Stimulated activated CD4-positive, alpha-beta T cell treated with anti-CD3 and anti-CD28 coated beads, Interleukin-4, amount 100 ng/mL, for 48 hours (primary cell): ENCODE measurements at regions not wholly inside any gene's neighbourhood (a gene's known extent, or its start where the extent isn't known, plus 50 kb on each side); places are given as distances from the start of the nearest gene placed in this dataset.
"Not testable (repeated sequence)": the region's sequence is repeated elsewhere in the genome, so short reads cannot be mapped to it uniquely, and the experiment has no call there.

Experiments
- DNase-seq, 2 donors: peaks; one replicate each; pipeline ENCODE4 v3.0.0-alpha.2; 2020; ENCODE audit warnings: low read depth in 2 of 2

- DNase-seq: no peak
Observed at GRCh38 chr20:48047447-48047846, 262.2 kb upstream of the SULF2 start.

GRCh38 chr20:48042628-48043027, 257.3 kb upstream of the SULF2 start:
- DNase-seq: no peak

GRCh38 chr20:48041078-48041780, 255.9 kb upstream of the SULF2 start:
- DNase-seq: no peak

GRCh38 chr20:48040491-48040890, 255.2 kb upstream of the SULF2 start:
- no peak for DNase-seq

- no peak for DNase-seq
Observed at GRCh38 chr20:48040051-48040450, 254.8 kb upstream of the SULF2 start.

- no peak for DNase-seq
Observed at GRCh38 chr20:48039514-48039913, 254.2 kb upstream of the SULF2 start.

- DNase-seq: no peak
Observed at GRCh38 chr20:48038713-48039112, 253.4 kb upstream of the SULF2 start.

- not testable (repeated sequence) for DNase-seq
Observed at GRCh38 chr20:48037798-48038197, 252.5 kb upstream of the SULF2 start.

GRCh38 chr20:48035961-48036731, 250.9 kb upstream of the SULF2 start:
- no peak for DNase-seq

GRCh38 chr20:48034751-48035150, 249.5 kb upstream of the SULF2 start:
- no peak for DNase-seq

- DNase-seq: not testable (repeated sequence)
Observed at GRCh38 chr20:48033005-48033404, 247.7 kb upstream of the SULF2 start.

- DNase-seq: no peak
Observed at GRCh38 chr20:48031122-48031521, 245.8 kb upstream of the SULF2 start.

- no peak for DNase-seq
Observed at GRCh38 chr20:48026981-48027592, 241.8 kb upstream of the SULF2 start.

- no peak for DNase-seq
Observed at GRCh38 chr20:48025661-48026060, 240.4 kb upstream of the SULF2 start.

- DNase-seq: no peak
Observed at GRCh38 chr20:48025051-48025515, 239.8 kb upstream of the SULF2 start.

GRCh38 chr20:48024539-48024938, 239.3 kb upstream of the SULF2 start:
- DNase-seq: no peak

GRCh38 chr20:48020696-48021095, 235.4 kb upstream of the SULF2 start:
- not testable (repeated sequence) for DNase-seq

GRCh38 chr20:48019940-48020339, 234.7 kb upstream of the SULF2 start:
- DNase-seq: no peak

- no peak for DNase-seq
Observed at GRCh38 chr20:48019496-48019895, 234.2 kb upstream of the SULF2 start.

- DNase-seq: not testable (repeated sequence)
Observed at GRCh38 chr20:48018851-48019250, 233.6 kb upstream of the SULF2 start.

GRCh38 chr20:48017992-48018391, 232.7 kb upstream of the SULF2 start:
- DNase-seq: no peak

GRCh38 chr20:48017509-48017908, 232.2 kb upstream of the SULF2 start:
- no peak for DNase-seq
